ENCODE measurements at regions not wholly inside any gene's neighbourhood (a gene's known extent, or its start where the extent isn't known, plus 50 kb on each side); places are given as distances from the start of the nearest gene placed in this dataset.
"Not testable (repeated sequence)": the region's sequence is repeated elsewhere in the genome, so short reads cannot be mapped to it uniquely, and the experiment has no call there.

DNA sequence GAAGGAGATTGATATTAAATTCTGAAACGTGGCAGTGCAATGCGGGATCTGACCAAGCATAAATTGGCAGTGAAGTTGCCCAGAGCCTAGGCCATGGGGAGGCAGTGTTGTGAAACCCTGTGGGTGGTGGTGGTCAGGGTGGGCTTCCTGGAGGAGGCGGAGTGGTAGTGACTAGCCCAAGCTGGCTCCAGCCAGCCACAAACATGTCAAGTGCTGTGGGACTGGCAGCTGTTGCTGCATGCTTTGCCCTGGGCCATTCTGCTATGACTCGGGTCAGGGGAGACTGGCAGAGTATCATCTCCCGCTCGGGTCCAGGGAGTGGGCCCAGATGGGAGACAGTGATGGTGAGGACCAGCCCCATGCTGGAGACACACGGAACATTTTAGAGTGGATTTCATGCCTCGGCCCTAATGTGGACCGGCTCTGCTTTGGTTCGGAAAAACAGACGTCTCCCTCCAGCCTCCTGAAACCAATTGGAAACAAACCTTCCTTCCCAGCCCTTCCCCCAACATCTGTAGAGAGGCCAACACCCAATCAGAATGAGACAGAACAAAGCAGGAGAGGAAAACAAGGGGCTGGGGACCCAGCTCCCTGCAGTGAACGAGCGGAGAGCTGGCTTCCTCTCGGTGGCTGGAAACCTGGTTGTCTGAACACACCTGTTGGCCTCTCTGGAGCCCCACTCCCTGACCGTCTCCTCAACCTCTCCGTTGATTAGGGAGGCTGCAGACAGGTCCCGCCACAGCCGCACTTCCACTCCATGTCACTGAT lies 58.2 kb downstream of the TMEM270 start:
- no peak for DNase-seq

GRCh38 chr7:73919694-73920375 lies 58.9 kb downstream of the TMEM270 start:
- no peak for DNase-seq

DNA sequence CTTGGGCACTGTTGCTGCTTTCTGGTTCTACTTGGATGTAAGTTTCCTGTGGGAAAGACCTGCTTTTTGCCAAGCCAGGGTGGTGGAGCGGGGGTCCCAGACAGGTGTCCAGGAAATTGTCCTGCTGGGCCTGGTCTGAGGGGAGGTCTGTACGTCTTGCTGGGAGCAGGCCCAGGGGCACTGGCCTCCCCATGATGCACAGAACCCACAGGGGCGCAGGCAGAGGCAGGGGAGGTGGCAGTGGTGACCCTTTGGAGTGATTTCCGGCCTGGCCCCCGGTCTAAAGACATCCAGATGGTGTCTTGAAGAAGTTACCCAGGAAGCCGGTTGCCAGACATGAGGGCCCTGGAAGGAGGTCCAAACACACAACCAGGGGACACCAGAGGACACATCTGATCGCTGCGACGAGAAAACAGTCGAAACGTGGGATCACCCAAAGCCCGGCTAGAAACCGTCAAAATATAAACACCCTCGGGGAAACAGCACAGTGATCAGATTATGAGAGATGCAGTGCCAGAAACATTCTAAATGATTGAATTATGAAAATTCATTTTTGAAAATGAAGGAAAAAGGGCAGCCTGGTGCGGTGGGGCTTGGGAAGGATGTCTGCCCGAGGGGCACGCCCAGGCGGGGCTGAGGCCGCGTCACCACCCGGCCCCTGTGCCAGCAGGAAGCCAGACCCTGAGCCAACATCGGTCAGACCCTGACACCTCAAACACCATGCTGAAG lies 59.6 kb downstream of the TMEM270 start:
- no peak for DNase-seq

- no peak for DNase-seq
These were observed 60.9 kb downstream of the TMEM270 start for GRCh38 chr7:73921623-73922528.

DNA sequence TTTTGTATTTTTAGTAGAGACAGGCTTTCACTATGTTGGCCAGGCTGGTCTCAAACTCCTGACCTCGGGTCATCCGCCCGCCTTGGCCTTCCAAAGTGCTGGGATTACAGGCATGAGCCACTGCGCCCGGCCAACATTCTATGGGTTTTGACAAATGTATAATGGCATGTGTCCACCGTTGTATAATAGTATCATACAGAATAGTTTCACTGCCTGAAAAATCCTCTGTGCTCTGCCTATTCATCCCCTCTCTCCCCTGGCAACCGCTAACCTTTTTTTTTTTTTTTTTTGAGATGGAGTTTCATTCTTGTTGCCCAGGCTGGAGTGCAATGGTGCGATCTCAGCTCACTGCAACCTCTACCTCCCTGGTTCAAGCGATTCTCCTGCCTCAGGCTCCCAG lies 67.7 kb downstream of the TMEM270 start:
- DNase-seq: not testable (repeated sequence)

- DNase-seq: no peak
These were observed 70.5 kb downstream of the TMEM270 start for GRCh38 chr7:73931502-73931901.

DNA sequence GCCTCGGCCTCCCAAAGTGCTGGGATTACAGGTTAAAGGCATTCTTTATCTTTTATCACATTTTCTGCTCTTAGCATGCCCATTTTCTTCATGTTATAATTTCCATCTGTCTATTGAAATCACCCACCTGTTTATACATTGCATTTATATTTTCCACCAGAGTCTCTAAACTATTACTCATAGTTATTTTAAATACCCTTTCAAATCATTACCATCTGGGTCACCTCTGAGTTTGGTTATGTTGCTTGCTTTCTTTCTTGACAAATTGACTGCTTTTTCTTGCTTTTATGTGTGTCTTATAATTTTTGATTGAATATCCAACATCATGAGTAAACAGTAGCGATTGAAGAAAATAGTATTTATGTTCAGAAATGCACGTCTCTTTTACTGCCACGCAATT lies 71.4 kb downstream of the TMEM270 start:
- no peak for DNase-seq

- DNase-seq: no peak
These were observed 72.1 kb downstream of the TMEM270 start for GRCh38 chr7:73933091-73933490.

DNA sequence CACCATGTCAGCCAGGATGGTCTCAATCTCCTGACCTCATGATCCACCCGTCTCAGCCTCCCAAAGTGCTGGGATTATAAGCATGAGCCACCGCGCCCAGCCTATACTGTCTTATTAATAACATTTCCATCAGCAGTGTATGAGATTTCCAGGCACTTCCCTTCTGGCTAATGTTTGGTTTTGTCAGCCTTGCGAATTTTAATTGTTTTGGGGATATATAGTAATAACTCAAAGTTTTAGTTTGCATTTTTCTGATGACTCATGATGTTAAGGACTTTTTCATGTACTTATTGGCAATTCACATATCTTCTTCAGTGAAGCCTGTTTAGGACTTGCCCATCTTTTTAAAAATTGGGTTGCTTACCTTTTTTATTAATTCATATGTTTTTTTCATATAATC lies 76.0 kb downstream of the TMEM270 start:
- DNase-seq: no peak

GRCh38 chr7:73937650-73938049 lies 76.7 kb downstream of the TMEM270 start:
- DNase-seq: peak; percentile 22

GRCh38 chr7:73939528-73939927 lies 78.6 kb downstream of the TMEM270 start:
- DNase-seq: no peak

GRCh38 chr7:73940701-73941238 lies 79.8 kb downstream of the TMEM270 start:
- DNase-seq: no peak

DNA sequence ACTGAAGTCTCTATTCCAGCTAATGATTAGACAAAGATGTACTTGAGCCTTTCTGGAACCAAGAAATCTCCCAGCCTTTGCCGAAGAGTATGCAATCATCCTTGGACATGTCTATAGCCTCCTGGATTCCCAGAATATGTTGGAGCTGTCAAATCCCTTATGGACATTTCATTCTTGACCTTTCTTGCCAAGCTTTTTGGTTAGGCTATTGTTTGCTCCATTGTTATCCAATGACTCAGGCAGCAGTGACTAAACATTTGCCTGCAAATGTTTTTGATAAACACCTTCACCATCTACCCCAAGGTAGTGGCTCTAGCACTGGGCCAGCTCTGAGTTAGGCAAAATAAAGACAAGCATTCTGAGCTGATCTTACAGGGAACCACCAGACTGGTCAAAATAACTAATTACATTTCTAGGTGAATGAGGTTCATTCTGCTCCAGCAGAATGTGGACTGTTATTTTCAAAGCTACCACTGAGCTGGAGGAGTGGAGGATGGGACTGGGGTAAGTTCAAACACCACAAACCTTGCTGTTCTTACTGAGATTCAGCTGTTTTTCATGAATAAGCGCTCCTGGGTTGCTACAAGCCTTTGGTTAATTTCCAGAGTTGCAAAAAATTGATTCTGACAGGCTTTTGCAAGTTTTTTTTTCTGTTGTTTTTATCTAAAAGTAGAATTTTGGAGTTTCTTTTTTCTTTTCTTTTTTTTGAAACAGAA lies 81.0 kb downstream of the TMEM270 start:
- no peak for DNase-seq

DNA sequence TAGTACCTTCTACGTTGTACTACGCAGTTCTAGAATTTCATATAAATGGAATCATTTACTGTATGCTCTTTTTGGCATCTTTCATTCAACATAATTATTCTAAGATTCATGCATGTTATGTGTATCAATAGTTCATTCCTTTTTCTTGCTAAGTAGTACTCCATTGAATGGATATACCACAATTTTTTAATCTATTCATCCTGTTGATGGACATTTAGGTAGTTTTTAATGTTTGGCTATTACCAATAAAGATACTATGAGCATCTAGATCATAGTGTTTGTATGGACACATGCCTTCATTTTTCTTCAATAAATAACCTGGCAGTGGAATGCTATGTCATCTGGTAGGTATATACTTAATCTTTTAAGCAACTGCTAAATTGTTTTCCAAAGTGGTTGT lies 83.0 kb upstream of the ELN start:
- DNase-seq: no peak

DNA sequence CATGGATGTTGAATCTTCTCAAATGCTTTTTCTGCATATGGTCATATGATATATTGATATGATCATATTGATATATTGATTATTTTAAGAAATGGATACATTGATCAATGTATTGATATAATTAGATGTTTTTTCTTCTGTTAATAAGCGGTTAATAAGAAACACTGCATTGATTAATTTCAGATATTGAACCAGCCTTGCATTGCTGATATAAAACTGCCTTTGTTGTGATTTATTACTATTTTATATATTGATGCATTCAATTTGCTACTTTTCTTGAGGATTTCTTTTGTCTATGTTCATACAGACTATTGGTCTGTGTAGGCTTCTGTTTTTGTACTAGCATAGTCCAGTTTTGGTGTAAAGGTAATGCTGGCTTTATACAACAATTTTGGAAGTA lies 79.7 kb upstream of the ELN start:
- no peak for DNase-seq

DNA sequence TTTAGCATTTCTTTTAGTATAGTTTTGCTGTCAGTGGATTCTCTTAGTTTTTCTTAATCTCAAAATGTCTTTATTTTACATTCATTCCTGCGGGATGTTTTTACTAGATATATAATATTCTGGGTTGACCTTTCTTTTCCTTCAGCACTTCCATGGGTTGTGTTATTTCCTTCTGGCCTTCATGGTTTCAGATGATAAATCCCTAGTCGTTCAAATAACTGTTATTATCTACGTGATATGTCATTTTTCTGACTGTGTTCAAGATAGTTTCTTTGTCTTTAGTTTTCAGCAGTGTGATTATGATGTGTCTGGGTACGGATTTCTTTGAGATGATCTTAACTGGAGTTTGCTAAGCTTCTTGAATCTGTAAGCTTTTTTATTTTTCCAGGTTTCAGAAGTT lies 75.7 kb upstream of the ELN start:
- DNase-seq: no peak

DNA sequence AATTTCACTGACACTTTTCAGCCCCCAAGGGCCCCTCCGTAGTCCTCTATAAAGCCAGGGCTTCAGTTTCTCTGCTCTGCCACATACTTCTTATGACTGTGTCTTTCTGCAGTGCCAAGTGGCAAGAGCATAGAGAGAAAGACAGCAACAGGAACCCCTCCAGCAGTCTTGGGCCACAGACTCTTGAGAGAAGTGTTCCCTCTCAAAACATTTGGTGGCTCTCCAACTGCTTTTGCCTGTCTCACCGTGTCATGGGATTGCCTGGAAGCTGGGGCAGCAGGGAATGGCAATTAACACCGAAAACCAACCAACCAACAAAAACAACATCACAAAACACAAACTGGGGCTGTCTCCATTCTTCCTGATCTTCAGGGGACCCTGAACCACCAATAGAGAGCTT lies 73.8 kb upstream of the ELN start:
- no peak for DNase-seq

DNA sequence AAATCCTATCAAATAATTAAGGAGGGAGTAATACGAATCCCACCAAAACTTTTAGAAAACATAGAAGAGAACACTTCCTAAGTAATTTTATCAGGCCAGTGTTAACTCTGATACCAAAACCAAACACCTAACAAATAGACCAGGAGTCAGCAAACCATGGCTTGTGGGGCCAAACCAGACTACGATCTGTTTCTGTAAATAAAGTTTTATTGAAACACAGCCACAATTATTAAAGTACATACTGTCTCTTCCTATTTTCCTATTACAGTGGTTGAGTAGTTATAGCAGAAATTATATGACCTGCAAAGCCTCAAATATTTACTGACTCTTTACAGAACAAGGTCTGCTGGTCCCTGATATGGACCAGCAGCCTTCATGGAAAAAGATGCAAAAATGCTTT lies 73.1 kb upstream of the ELN start:
- DNase-seq: no peak

GRCh38 chr7:73960548-73960947 lies 67.4 kb upstream of the ELN start:
- DNase-seq: no peak

DNA sequence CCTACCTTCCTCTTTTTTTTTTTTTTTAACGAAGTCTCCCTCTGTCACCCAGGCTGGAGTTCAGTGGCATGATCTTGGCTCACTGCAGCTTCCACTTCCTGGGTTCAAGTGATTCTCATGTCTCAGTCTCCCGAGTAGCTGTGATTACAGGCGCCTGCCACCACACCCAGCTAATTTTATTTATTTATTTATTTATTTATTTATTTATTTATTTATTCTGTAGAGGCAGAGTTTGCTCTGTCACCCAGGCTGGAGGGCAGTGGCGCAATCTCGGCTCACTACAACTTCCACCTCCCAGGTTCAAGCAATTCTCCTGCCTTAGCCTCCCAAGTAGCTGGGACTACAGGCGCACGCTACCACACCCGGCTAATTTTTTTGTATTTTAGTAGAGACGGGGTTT lies 66.0 kb upstream of the ELN start:
- DNase-seq: not testable (repeated sequence)

DNA sequence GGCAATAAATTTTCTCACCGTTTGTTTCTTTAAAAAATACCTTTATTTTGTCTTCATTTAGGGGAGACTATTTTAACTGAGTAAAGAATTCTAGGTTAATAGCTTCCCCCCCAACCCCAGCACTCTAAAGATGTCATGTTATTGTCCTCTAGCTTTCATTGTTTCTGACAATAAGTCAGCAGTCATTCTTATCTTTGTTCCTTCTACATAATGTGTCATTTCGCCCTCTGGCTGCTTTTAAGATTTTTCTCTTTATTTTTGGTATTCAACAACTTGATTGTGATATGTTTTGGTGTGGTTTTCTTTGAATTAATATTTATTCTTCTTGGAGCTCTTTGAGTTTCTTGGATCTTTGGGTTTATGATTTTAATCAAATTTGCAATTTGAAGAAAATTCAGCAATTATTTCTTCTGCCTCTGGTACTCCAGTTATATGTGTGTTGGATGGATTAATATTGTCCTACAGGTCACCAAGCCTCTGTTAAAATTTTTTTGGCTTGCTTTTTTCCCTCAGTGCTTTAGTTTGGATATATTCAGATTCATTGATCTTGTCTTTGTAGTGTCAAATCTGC lies 64.6 kb upstream of the ELN start:
- no peak for DNase-seq

- no peak for DNase-seq
These were observed 63.2 kb upstream of the ELN start for GRCh38 chr7:73964786-73965185.
